Fibroblast of pulmonary artery (primary cell): ENCODE measurements at regions not wholly inside any gene's neighbourhood (a gene's known extent, or its start where the extent isn't known, plus 50 kb on each side); places are given as distances from the start of the nearest gene placed in this dataset.

Experiments
- DNase-seq: peaks from one replicate; pipeline ENCODE4 v3.0.0-alpha.2; 2010; ENCODE audit warnings: low read depth
- H3K4me3 ChIP-seq: replicated peaks from 2 replicates; pipeline ENCODE4 v1.5.1; 2011; ENCODE audit warnings: low read depth, mild to moderate bottlenecking, control low read depth, low read length, moderate library complexity
- CTCF ChIP-seq: IDR thresholded peaks from 2 replicates; pipeline ENCODE4 v1.5.1; 2011; ENCODE audit warnings: mild to moderate bottlenecking, control low read depth, low read length, inconsistent platforms; ENCODE audit errors: missing control alignments

DNA sequence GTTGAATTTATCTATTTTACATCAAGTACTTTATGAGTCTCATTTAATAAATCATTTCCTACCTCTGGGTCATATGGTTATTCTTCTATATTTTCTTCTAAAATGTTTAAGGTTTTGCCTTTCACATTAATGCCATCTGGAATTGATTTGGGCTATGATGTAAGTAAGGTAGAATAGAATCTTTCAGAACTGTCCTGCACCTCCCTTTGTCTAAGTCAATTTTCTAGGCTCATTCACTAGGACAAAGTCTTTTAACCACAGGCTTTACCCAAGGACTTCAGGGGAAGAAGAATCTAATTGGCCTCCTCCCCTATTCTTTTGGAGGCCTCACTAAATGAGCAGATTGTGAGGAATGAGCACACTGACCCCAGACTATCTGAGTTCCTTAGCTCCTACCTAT is 146.0 kb downstream of the BBOX1 start:
- H3K4me3 ChIP-seq = no peak overlapping the region
- no peak for TF ChIP-seq CTCF
- no peak for DNase-seq

DNA sequence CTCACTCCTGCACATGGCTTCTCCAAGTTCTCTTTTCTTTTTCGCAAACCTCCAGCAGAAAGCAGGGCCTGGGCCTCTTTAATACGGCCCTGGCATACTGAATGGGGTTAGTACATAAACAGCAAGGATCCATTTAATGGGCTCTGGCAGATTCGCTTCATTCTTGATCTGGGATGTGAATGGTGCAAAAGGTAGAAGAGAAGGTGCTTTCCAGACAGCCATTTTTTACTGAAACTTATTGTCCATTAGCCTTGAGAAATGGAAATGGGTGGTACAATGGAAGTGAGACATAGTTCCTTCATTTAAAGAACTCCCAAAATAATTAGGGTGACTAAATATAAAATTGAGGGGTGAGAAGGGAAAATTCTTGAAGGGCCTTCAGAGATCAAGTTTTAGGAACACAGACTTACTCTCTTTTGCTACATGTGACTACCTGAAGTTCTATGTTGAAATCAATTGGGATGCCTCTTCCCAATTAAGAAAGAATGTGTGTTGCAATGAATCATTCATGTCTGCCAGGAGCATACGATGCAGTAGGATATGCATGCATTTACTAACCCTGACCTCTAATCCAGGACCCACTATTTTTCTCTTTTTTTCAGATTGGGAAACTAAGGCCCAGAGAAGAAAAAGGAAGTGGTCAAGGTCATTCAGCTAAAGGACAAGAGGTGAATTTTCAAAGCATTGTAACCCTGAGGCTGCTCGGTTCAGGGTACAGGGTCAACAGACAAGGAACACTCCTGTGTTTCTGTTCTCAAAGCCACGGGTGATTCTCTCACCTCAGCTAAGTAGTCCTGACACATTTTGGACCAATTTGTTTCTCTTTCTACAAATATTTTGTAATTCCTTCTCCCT is 144.1 kb downstream of the BBOX1 start:
- DNase-seq = peak; percentile 17

GRCh38 chr11:27183672-27184457 is 143.2 kb downstream of the BBOX1 start:
- no peak overlapping the region for H3K4me3 ChIP-seq
- DNase-seq = peak; percentile 84
- TF ChIP-seq CTCF = peak; percentile 66

More for the DNA sequence above, 144.1 kb downstream of the BBOX1 start:
- TF ChIP-seq CTCF = no peak
- no peak overlapping the region for H3K4me3 ChIP-seq

DNA sequence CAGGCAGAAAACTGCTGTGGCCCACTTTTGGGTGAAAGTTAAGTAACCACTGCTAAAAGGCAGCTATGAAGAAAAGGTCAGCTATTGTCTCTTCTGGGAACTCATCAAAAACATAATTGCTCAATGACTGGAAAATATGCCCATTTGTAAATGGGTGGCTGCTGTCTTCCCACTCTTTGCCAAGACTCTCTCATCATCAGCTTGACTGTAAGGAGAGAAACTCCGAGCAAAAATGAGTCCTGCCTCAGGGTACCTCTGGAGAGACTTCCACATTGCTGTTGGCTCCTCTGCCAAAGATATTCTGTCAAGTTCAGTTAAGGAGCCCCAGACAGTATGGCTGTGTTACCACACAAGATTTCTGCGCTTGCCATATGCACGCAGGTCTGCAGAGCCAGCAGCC is 138.7 kb downstream of the BBOX1 start:
- H3K4me3 ChIP-seq = no peak overlapping the region
- TF ChIP-seq CTCF = no peak
- no peak for DNase-seq

DNA sequence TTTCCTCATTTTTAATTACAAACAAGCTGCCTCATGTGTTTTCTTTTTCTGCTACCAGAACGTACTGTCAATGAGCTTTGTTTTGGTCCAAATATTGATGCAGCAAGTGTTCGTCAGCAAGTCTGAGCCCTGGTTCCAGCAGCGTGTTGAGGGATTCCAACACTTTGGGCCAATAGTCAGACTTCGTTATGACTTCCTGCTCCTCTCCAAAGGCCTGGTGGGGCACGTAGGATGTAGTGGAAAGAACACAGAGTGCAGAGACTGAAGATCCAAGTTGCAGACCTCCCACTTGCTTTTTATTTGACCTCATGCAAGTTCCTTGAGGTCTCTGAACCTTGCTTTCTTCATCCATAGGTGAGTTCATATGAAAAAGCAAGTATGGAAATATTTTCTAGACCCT is 138.2 kb downstream of the BBOX1 start:
- TF ChIP-seq CTCF = no peak
- no peak overlapping the region for H3K4me3 ChIP-seq
- DNase-seq = no peak
